GM20000 (cell line): ENCODE measurements at regions not wholly inside any gene's neighbourhood (a gene's known extent, or its start where the extent isn't known, plus 50 kb on each side); places are given as distances from the start of the nearest gene placed in this dataset.

ENCODE experiments used
- DNase-seq: peaks from one replicate; pipeline ENCODE4 v3.0.0; 2012; ENCODE audit warnings: low spot score
- CTCF ChIP-seq: IDR thresholded peaks from 2 replicates; pipeline ENCODE4 v1.5.1; 2012; ENCODE audit warnings: mild to moderate bottlenecking, control low read depth; ENCODE audit errors: extremely low read depth, missing control alignments

- TF ChIP-seq CTCF = no peak
Measured at GRCh38 chr11:104620991-104621390, 277.3 kb downstream of the CASP12 start.

GRCh38 chr11:104619751-104620150 is 278.5 kb downstream of the CASP12 start:
- TF ChIP-seq CTCF = no peak
- no peak for DNase-seq

More at GRCh38 chr11:104620991-104621390, 277.3 kb downstream of the CASP12 start:
- no peak for DNase-seq

- TF ChIP-seq CTCF = no peak
- no peak for DNase-seq
Measured at GRCh38 chr11:104618954-104619353, 279.3 kb downstream of the CASP12 start.

GRCh38 chr11:104614961-104615360 is 283.3 kb downstream of the CASP12 start:
- no peak for TF ChIP-seq CTCF
- no peak for DNase-seq

GRCh38 chr11:104614117-104614680 is 284.1 kb downstream of the CASP12 start:
- TF ChIP-seq CTCF = no peak
- DNase-seq = no peak

- no peak for TF ChIP-seq CTCF
- DNase-seq = no peak
Measured at GRCh38 chr11:104610635-104611034, 287.6 kb downstream of the CASP12 start.

- peak; percentile 39 for DNase-seq
- TF ChIP-seq CTCF = peak; percentile 75
Measured at GRCh38 chr11:104609311-104610085, 288.8 kb downstream of the CASP12 start.
